Loucy (cell line): ENCODE measurements at regions not wholly inside any gene's neighbourhood (a gene's known extent, or its start where the extent isn't known, plus 50 kb on each side); places are given as distances from the start of the nearest gene placed in this dataset.

Experiments used
- H2AFZ ChIP-seq: fragments of 200-600 bp; sonication (generic); 2 replicates; pipeline ENCODE4 v1.6.0; 2016; ENCODE audit warnings: antibody characterized with exemption, mild to moderate bottlenecking, low read length, moderate library complexity
- H3F3A ChIP-seq: fragments of 200-600 bp; 2 replicates; pipeline ENCODE4 v1.6.0; 2016; ENCODE audit warnings: antibody characterized with exemption, low read depth, mild to moderate bottlenecking
- H3K27me3 ChIP-seq: fragments of 200-600 bp; sonication (generic); 2 replicates; pipeline ENCODE4 v1.6.1; 2014; ENCODE audit warnings: low read length, mild to moderate bottlenecking; ENCODE audit not compliant: insufficient read depth, poor library complexity, severe bottlenecking
- H3K36me3 ChIP-seq: fragments of 200-600 bp; sonication (generic); 2 replicates; pipeline ENCODE4 v1.6.1; 2016; ENCODE audit warnings: low read length; ENCODE audit not compliant: insufficient read depth
- H3K4me1 ChIP-seq: fragments of 200-600 bp; sonication (generic); 2 replicates; pipeline ENCODE4 v1.5.1; 2014; ENCODE audit warnings: low read length, mild to moderate bottlenecking; ENCODE audit not compliant: insufficient read depth, poor library complexity, severe bottlenecking
- H3K4me2 ChIP-seq: fragments of 200-600 bp; sonication (generic); 2 replicates; pipeline ENCODE4 v1.6.0; 2014; ENCODE audit warnings: antibody characterized with exemption, low read length, low read depth, mild to moderate bottlenecking; ENCODE audit not compliant: poor library complexity, severe bottlenecking
- H3K4me3 ChIP-seq: fragments of 200-600 bp; sonication (generic); 2 replicates; pipeline ENCODE4 v1.5.1; 2014; ENCODE audit warnings: low read length, mild to moderate bottlenecking, mixed read lengths; ENCODE audit not compliant: poor library complexity, severe bottlenecking
- H3K79me2 ChIP-seq: fragments of 200-600 bp; sonication (generic); 2 replicates; pipeline ENCODE4 v1.6.1; 2014; ENCODE audit warnings: low read length; ENCODE audit not compliant: insufficient read depth
- H3K9ac ChIP-seq: fragments of 200-600 bp; sonication (generic); 2 replicates; pipeline ENCODE4 v1.6.0; 2014; ENCODE audit warnings: mild to moderate bottlenecking, low read depth, low read length, moderate library complexity; ENCODE audit not compliant: poor library complexity, severe bottlenecking
- H3K9me2 ChIP-seq: fragments of 200-600 bp; sonication (generic); replicated peaks from 2 replicates; pipeline ENCODE4 v1.6.1; 2016; ENCODE audit warnings: low read depth, low read length, mixed read lengths
- H3K9me3 ChIP-seq: fragments of 200-600 bp; sonication (generic); 2 replicates; pipeline ENCODE4 v1.6.1; 2014; ENCODE audit warnings: mild to moderate bottlenecking, antibody characterized with exemption, low read length, low read depth; ENCODE audit not compliant: insufficient read depth
- H4K20me1 ChIP-seq: fragments of 200-600 bp; sonication (generic); 2 replicates; pipeline ENCODE4 v1.6.0; 2014; ENCODE audit warnings: antibody characterized with exemption, low read length, mild to moderate bottlenecking; ENCODE audit not compliant: insufficient read depth, poor library complexity, severe bottlenecking
- CTCF ChIP-seq: fragments of 200-600 bp; sonication (generic); conservative IDR thresholded peaks from 2 replicates; pipeline ENCODE4 v1.5.1; 2014; ENCODE audit warnings: mild to moderate bottlenecking, antibody characterized with exemption, low read length
- EZH2phosphoT487 ChIP-seq: fragments of 200-600 bp; IDR thresholded peaks from 2 replicates; pipeline ENCODE4 v1.6.1; 2018; ENCODE audit warnings: antibody characterized with exemption, mild to moderate bottlenecking, moderate library complexity, borderline replicate concordance

GRCh38 chr5:23028445-23029021 is 175.4 kb upstream of the CDH12 start:
- Histone ChIP-seq H2AFZ (no peak overlapping the region), H3K9me3 (no peaks in the 10 kb centered on the region), H3K9ac (no peak overlapping the region), H4K20me1 (no peaks in the 10 kb centered on the region), H3F3A (no peaks in the 10 kb centered on the region), H3K4me2 (no peak overlapping the region), H3K27me3 (no peaks in the 10 kb centered on the region), H3K9me2 (no peaks in the 10 kb centered on the region), H3K4me3 (no peak overlapping the region), H3K4me1 (no peaks in the 10 kb centered on the region), H3K79me2 (no peaks in the 10 kb centered on the region), H3K36me3 (no peaks in the 10 kb centered on the region)
- TF ChIP-seq EZH2phosphoT487 (no peak), CTCF (no peak)

GRCh38 chr5:23027830-23028229 is 174.7 kb upstream of the CDH12 start:
- no peaks in the 10 kb centered on the region for H3K4me1 ChIP-seq
- no peaks in the 10 kb centered on the region for H4K20me1 ChIP-seq
- H3K79me2 ChIP-seq = no peaks in the 10 kb centered on the region
- H3F3A ChIP-seq = no peaks in the 10 kb centered on the region
- H3K9me2 ChIP-seq = no peaks in the 10 kb centered on the region
- H3K9me3 ChIP-seq = no peaks in the 10 kb centered on the region
- no peaks in the 10 kb centered on the region for H3K27me3 ChIP-seq
- no peak overlapping the region for H3K4me3 ChIP-seq
- H2AFZ ChIP-seq = no peak overlapping the region
- no peak overlapping the region for H3K4me2 ChIP-seq
- TF ChIP-seq CTCF (no peak), EZH2phosphoT487 (no peak)
- no peak overlapping the region for H3K9ac ChIP-seq
- no peaks in the 10 kb centered on the region for H3K36me3 ChIP-seq

GRCh38 chr5:23027331-23027730 is 174.2 kb upstream of the CDH12 start:
- no peaks in the 10 kb centered on the region for H3K9me3 ChIP-seq
- no peaks in the 10 kb centered on the region for H4K20me1 ChIP-seq
- H3K27me3 ChIP-seq = no peaks in the 10 kb centered on the region
- no peaks in the 10 kb centered on the region for H3K36me3 ChIP-seq
- H3K4me1 ChIP-seq = no peaks in the 10 kb centered on the region
- H2AFZ ChIP-seq = no peak overlapping the region
- no peak overlapping the region for H3K4me2 ChIP-seq
- no peak overlapping the region for H3K9ac ChIP-seq
- H3K9me2 ChIP-seq = no peaks in the 10 kb centered on the region
- no peaks in the 10 kb centered on the region for H3K79me2 ChIP-seq
- no peak overlapping the region for H3K4me3 ChIP-seq
- H3F3A ChIP-seq = no peaks in the 10 kb centered on the region
- TF ChIP-seq EZH2phosphoT487 = no peak
- no peak for TF ChIP-seq CTCF
